ENCODE measurements at regions not wholly inside any gene's neighbourhood (a gene's known extent, or its start where the extent isn't known, plus 50 kb on each side); places are given as distances from the start of the nearest gene placed in this dataset.
"Not testable (repeated sequence)": the region's sequence is repeated elsewhere in the genome, so short reads cannot be mapped to it uniquely, and the experiment has no call there.

GRCh38 chr3:139110072-139110830 is 65.6 kb upstream of the PRR23C start:
- DNase-seq (ENCODE audit: low spot score) = no peak
- Histone ChIP-seq H4K20me1 (ENCODE audit: insufficient read depth, low read length) (no peaks in the 10 kb centered on the region), H3K27ac (ENCODE audit: low read depth, low read length, poor library complexity, severe bottlenecking) (no peak overlapping the region), H3K4me3 (ENCODE audit: low read depth, low read length, poor library complexity, severe bottlenecking) (no peak overlapping the region), H3K79me2 (ENCODE audit: insufficient read depth, low read depth, low read length) (no peaks in the 10 kb centered on the region), H3K4me2 (ENCODE audit: low read length) (no peak overlapping the region), H3K36me3 (ENCODE audit: insufficient read depth, low read length) (no peaks in the 10 kb centered on the region), H3K9me2 (ENCODE audit: insufficient read depth, low read length) (no peaks in the 10 kb centered on the region), H3K9me3 (ENCODE audit: low read length) (no peaks in the 10 kb centered on the region), H2AFZ (ENCODE audit: low read length) (no peak overlapping the region), H3K4me1 (ENCODE audit: insufficient read depth, low read length, poor library complexity, severe bottlenecking) (no peaks in the 10 kb centered on the region)
- CTCF ChIA-PET (ENCODE audit: unreplicated experiment) = no interaction called here
- TF ChIP-seq EZH2phosphoT487 (IDR thresholded peaks at IDR 0.05; ENCODE audit: borderline replicate concordance, low read depth, low read length) = no peak
- TF ChIP-seq, protein P1, sequence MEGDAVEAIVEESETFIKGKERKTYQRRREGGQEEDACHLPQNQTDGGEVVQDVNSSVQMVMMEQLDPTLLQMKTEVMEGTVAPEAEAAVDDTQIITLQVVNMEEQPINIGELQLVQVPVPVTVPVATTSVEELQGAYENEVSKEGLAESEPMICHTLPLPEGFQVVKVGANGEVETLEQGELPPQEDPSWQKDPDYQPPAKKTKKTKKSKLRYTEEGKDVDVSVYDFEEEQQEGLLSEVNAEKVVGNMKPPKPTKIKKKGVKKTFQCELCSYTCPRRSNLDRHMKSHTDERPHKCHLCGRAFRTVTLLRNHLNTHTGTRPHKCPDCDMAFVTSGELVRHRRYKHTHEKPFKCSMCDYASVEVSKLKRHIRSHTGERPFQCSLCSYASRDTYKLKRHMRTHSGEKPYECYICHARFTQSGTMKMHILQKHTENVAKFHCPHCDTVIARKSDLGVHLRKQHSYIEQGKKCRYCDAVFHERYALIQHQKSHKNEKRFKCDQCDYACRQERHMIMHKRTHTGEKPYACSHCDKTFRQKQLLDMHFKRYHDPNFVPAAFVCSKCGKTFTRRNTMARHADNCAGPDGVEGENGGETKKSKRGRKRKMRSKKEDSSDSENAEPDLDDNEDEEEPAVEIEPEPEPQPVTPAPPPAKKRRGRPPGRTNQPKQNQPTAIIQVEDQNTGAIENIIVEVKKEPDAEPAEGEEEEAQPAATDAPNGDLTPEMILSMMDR (conservative IDR thresholded peaks at IDR 0.05; ENCODE audit: low read length) = no peak
- BruUV-seq (replicated peaks) = no TSS peak
- intact Hi-C loops (cut with micrococcal nuclease; ENCODE audit: unreplicated experiment) = no loop called here
- POLR2A ChIA-PET = no interaction called here

GRCh38 chr3:139110929-139111328 is 66.2 kb upstream of the PRR23C start:
- POLR2A ChIA-PET; H3K79me2 ChIP-seq (ENCODE audit: insufficient read depth, low read depth, low read length); H3K27ac ChIP-seq (ENCODE audit: low read depth, low read length, poor library complexity, severe bottlenecking); H2AFZ ChIP-seq (ENCODE audit: low read length); H3K4me1 ChIP-seq (ENCODE audit: insufficient read depth, low read length, poor library complexity, severe bottlenecking); BruUV-seq (replicated peaks); H3K9me2 ChIP-seq (ENCODE audit: insufficient read depth, low read length); H3K4me2 ChIP-seq (ENCODE audit: low read length); H4K20me1 ChIP-seq (ENCODE audit: insufficient read depth, low read length); CTCF ChIA-PET (ENCODE audit: unreplicated experiment); H3K4me3 ChIP-seq (ENCODE audit: low read depth, low read length, poor library complexity, severe bottlenecking); intact Hi-C loops (cut with micrococcal nuclease; ENCODE audit: unreplicated experiment); H3K36me3 ChIP-seq (ENCODE audit: insufficient read depth, low read length); H3K9me3 ChIP-seq (ENCODE audit: low read length); DNase-seq (ENCODE audit: low spot score): not testable (repeated sequence)

- Histone ChIP-seq H3K4me3 (ENCODE audit: low read depth, low read length, poor library complexity, severe bottlenecking) (no peak overlapping the region), H3K4me2 (ENCODE audit: low read length) (no peak overlapping the region), H4K20me1 (ENCODE audit: insufficient read depth, low read length) (no peaks in the 10 kb centered on the region), H3K9me2 (ENCODE audit: insufficient read depth, low read length) (no peaks in the 10 kb centered on the region), H3K27ac (ENCODE audit: low read depth, low read length, poor library complexity, severe bottlenecking) (no peak overlapping the region), H3K9me3 (ENCODE audit: low read length) (no peaks in the 10 kb centered on the region), H3K36me3 (ENCODE audit: insufficient read depth, low read length) (no peaks in the 10 kb centered on the region), H3K79me2 (ENCODE audit: insufficient read depth, low read depth, low read length) (no peaks in the 10 kb centered on the region), H3K4me1 (ENCODE audit: insufficient read depth, low read length, poor library complexity, severe bottlenecking) (no peaks in the 10 kb centered on the region), H2AFZ (ENCODE audit: low read length) (no peak overlapping the region)
- DNase-seq (ENCODE audit: low spot score) = peak; percentile 39
- TF ChIP-seq EZH2phosphoT487 (IDR thresholded peaks at IDR 0.05; ENCODE audit: borderline replicate concordance, low read depth, low read length) = no peak
- TF ChIP-seq, protein P1 (conservative IDR thresholded peaks at IDR 0.05; ENCODE audit: low read length) = peak; percentile 82
- BruUV-seq (replicated peaks) = no TSS peak
- ChIA-PET CTCF (ENCODE audit: unreplicated experiment) (interaction anchor here (0.6 kb wide), 1 partner anchor 175 kb away, joined by 10 read pairs; no protein-coding TSS in a partner anchor), POLR2A (no interaction called here)
- intact Hi-C loops (cut with micrococcal nuclease; ENCODE audit: unreplicated experiment) = loop anchor here (2.0 kb wide), 1 partner anchor 217 kb away; no protein-coding TSS in a partner anchor
Measured at GRCh38 chr3:139111392-139112229, 66.9 kb upstream of the PRR23C start.
